CD4-positive, alpha-beta memory T cell (primary cell): ENCODE measurements at regions not wholly inside any gene's neighbourhood (a gene's known extent, or its start where the extent isn't known, plus 50 kb on each side); places are given as distances from the start of the nearest gene placed in this dataset.
"Not testable (repeated sequence)": the region's sequence is repeated elsewhere in the genome, so short reads cannot be mapped to it uniquely, and the experiment has no call there.

Experiments
- CTCF ChIA-PET: fragments of 350-600 bp; sonication (Branson Sonifier 250); formaldehyde crosslinking; loops from one replicate; lab custom pipeline; 2021; ENCODE audit warnings: inconsistent platforms; ENCODE audit not compliant: partially characterized antibody; lab: Charles Lee
- POLR2A ChIA-PET: fragments of 350-600 bp; sonication (Branson Sonifier 250); formaldehyde crosslinking; loops from one replicate; lab custom pipeline; 2021; ENCODE audit not compliant: partially characterized antibody; lab: Charles Lee
- DNase-seq, 5 donors: peaks; one replicate each; pipeline versions ENCODE4 v3.0.0 to v3.0.0-alpha.2; 2020 to 2022; ENCODE audit warnings: mixed read lengths in 1 of 5
- H3K27ac ChIP-seq: one replicate; pipeline ENCODE4 v1.7.0; 2013; ENCODE audit warnings: low read depth, low read length
- H3K27me3 ChIP-seq: 2 replicates; pipeline ENCODE4 v1.7.0; 2013; ENCODE audit warnings: mild to moderate bottlenecking, low read length, moderate library complexity; ENCODE audit not compliant: insufficient read depth
- H3K36me3 ChIP-seq: 2 replicates; pipeline ENCODE4 v1.7.0; 2013; ENCODE audit warnings: mild to moderate bottlenecking, low read length, moderate library complexity; ENCODE audit not compliant: insufficient read depth
- H3K4me1 ChIP-seq: 2 replicates; pipeline ENCODE4 v1.7.0; 2013; ENCODE audit warnings: mild to moderate bottlenecking, low read length, moderate library complexity; ENCODE audit not compliant: insufficient read depth
- H3K4me3 ChIP-seq, 2 donors: one replicate each; pipeline ENCODE4 v1.7.0; 2013; ENCODE audit warnings: low read length in 2 of 2, mild to moderate bottlenecking in 1 of 2
- H3K9me3 ChIP-seq, 2 donors: one replicate each; pipeline ENCODE4 v1.7.0; 2013; ENCODE audit warnings: low read length in 2 of 2, control low read depth in 1 of 2; ENCODE audit not compliant: control insufficient read depth in 1 of 2
- H3K27ac Mint-ChIP-seq, 7 donors: one replicate each; pipeline ENCODE4 v1.8.0; 2020 to 2021; ENCODE audit warnings: mixed read lengths in 7 of 7, mild to moderate bottlenecking in 6 of 7, inconsistent platforms in 3 of 7, moderate library complexity in 3 of 7
- H3K27me3 Mint-ChIP-seq, 2 donors: one replicate each; pipeline ENCODE4 v1.8.0; 2020 to 2021; ENCODE audit warnings: mixed read lengths in 2 of 2
- H3K36me3 Mint-ChIP-seq, 2 donors: one replicate each; pipeline ENCODE4 v1.8.0; 2020 to 2021; ENCODE audit warnings: mixed read lengths in 2 of 2, inconsistent platforms in 1 of 2, mild to moderate bottlenecking in 1 of 2
- H3K4me1 Mint-ChIP-seq, 4 donors: one replicate each; pipeline ENCODE4 v1.8.0; 2020 to 2021; ENCODE audit warnings: mixed read lengths in 4 of 4, mild to moderate bottlenecking in 1 of 4
- H3K4me3 Mint-ChIP-seq, 8 donors: one replicate each; pipeline ENCODE4 v1.8.0; 2020 to 2021; ENCODE audit warnings: mixed read lengths in 8 of 8, mild to moderate bottlenecking in 7 of 8, moderate library complexity in 6 of 8, inconsistent platforms in 3 of 8
- H3K9me3 Mint-ChIP-seq, 8 donors: one replicate each; pipeline ENCODE4 v1.8.0; 2020 to 2021; ENCODE audit warnings: mixed read lengths in 8 of 8, mild to moderate bottlenecking in 5 of 8, inconsistent platforms in 3 of 8, moderate library complexity in 1 of 8
- intact Hi-C: fragments of 100-400 bp; cut with micrococcal nuclease; formaldehyde crosslinking; loops from one replicate; pipeline ENCODE4 v1.15.1; 2023

DNA sequence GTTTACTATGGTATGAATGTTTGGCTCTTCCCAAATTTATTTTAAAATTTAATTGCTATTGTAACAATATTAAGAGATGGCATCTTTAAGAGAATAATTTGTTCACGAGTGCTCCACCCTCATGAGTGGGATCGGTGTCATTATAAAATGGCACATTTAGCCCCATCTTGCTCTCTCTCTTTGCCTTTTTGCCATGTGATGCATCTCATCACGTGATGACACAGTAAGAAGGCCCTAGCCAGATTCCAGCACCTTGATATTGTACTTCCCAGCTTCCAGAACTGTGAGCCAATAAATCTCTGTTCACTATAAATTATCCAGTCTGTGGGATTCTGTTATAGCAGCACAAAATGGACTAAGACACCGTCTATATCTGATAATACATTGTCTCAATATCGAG lies 355.8 kb downstream of the AMY1C start:
- no peak for DNase-seq
- Mint-ChIP-seq H3K27ac (no peak overlapping the region), H3K27me3 (no peaks in the 10 kb centered on the region), H3K36me3 (no peaks in the 10 kb centered on the region), H3K4me3 (no peak overlapping the region), H3K9me3 (peaks cover 0 to 14% (median 4%) of the 10 kb centered on the region in 8 donors), H3K4me1 (no peaks in the 10 kb centered on the region)
- H3K9me3 ChIP-seq, result no peaks in the 10 kb centered on the region
- intact Hi-C loops, result no loop called here
- ChIA-PET POLR2A (no interaction called here), CTCF (no interaction called here)
- no peak overlapping the region for H3K27ac ChIP-seq
- H3K36me3 ChIP-seq, result peaks cover 3% of the 10 kb centered on the region
- no peaks in the 10 kb centered on the region for H3K4me1 ChIP-seq
- no peaks in the 10 kb centered on the region for H3K27me3 ChIP-seq
- H3K4me3 ChIP-seq, result no peak overlapping the region

DNA sequence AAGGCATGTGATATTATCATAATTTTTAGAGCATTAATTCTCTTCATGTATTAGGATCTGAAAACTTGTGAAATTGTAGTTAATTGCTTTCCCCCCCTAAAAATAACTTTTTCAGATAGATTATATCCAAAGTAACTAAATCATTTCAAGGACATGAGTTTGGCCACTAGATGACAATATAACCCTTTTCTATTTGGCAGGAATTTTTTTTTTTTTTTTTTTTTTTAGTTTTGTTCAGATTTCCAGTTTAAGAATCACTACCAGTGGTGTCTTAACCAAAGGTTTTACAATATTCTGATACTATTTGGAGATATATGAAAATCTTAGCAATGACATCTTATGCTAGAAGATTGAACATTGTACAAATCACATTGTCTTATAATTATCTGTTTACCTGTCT lies 370.8 kb downstream of the AMY1C start:
- CTCF ChIA-PET, result no interaction called here
- POLR2A ChIA-PET, result no interaction called here

DNA sequence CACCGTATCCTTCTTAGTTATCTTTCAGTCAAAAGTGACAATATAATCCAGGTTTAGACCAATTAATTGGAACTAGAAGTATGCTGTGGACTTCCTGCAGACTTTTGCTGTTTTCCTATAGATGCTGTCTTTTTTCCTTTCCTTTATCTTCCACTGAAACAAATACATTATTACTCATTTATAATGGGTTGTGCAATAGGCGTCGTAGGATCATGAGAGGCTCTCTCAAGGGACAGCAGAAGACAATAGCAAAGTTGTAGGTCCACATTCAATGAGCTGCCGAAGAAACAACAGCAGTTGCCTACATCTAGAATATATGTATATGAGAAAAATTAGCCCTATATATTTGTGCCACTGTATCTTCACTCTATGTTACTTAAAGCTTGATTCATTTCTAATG lies 371.6 kb downstream of the AMY1C start:
- no peak overlapping the region for H3K4me3 Mint-ChIP-seq
- Histone ChIP-seq H3K27ac (no peak overlapping the region), H3K36me3 (no peaks in the 10 kb centered on the region), H3K9me3 (no peaks in the 10 kb centered on the region), H3K4me3 (no peak overlapping the region), H3K4me1 (no peaks in the 10 kb centered on the region), H3K27me3 (no peaks in the 10 kb centered on the region)
- no peaks in the 10 kb centered on the region for H3K36me3 Mint-ChIP-seq
- H3K27me3 Mint-ChIP-seq, result no peaks in the 10 kb centered on the region
- ChIA-PET CTCF (no interaction called here), POLR2A (no interaction called here)
- H3K9me3 Mint-ChIP-seq, result peaks cover 0 to 11% (median 4%) of the 10 kb centered on the region in 8 donors
- no peaks in the 10 kb centered on the region for H3K4me1 Mint-ChIP-seq
- intact Hi-C loops, result no loop called here
- no peak for DNase-seq
- no peak overlapping the region for H3K27ac Mint-ChIP-seq

More for the DNA sequence above, 370.8 kb downstream of the AMY1C start:
- no peaks in the 10 kb centered on the region for H3K27me3 Mint-ChIP-seq
- no peaks in the 10 kb centered on the region for H3K4me1 Mint-ChIP-seq
- H3K4me3 Mint-ChIP-seq, result no peak overlapping the region
- intact Hi-C loops, result no loop called here
- peaks cover 0 to 11% (median 4%) of the 10 kb centered on the region in 8 donors for H3K9me3 Mint-ChIP-seq
- no peak overlapping the region for H3K27ac Mint-ChIP-seq
- no peak overlapping the region for H3K27ac ChIP-seq
- H3K36me3 Mint-ChIP-seq, result no peaks in the 10 kb centered on the region
- no peaks in the 10 kb centered on the region for H3K36me3 ChIP-seq
- H3K27me3 ChIP-seq, result no peaks in the 10 kb centered on the region
- H3K9me3 ChIP-seq, result no peaks in the 10 kb centered on the region
- no peaks in the 10 kb centered on the region for H3K4me1 ChIP-seq
- no peak overlapping the region for H3K4me3 ChIP-seq
- no peak for DNase-seq

DNA sequence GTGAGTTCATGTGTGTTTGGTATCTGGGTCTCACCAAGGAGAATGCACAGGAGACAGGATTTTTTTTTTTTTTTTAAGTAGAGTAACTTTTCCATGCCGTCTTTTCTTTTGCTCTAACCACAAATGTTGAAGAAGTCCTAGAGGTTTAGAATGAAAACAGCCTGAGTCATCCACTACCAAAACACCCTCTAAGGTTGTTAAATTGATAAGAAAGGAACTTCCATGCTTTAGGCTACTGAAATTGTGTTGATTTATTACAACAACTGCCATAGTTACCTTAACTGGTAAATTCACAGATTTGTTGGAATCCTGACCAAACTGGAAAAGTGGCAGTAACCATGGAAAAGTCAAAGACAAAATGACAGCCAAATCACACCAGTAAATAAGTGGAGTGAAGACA lies 375.6 kb downstream of the AMY1C start:
- no peaks in the 10 kb centered on the region for H3K9me3 ChIP-seq
- H3K27me3 ChIP-seq, result no peaks in the 10 kb centered on the region
- H3K27ac ChIP-seq, result no peak overlapping the region
- Mint-ChIP-seq H3K4me1 (no peaks in the 10 kb centered on the region), H3K4me3 (no peak overlapping the region), H3K36me3 (no peaks in the 10 kb centered on the region), H3K27ac (no peak overlapping the region), H3K27me3 (no peaks in the 10 kb centered on the region), H3K9me3 (peaks cover 0 to 10% (median 2%) of the 10 kb centered on the region in 8 donors)
- H3K4me1 ChIP-seq, result no peaks in the 10 kb centered on the region
- no peak for DNase-seq
- CTCF ChIA-PET, result no interaction called here
- no peak overlapping the region for H3K4me3 ChIP-seq
- POLR2A ChIA-PET, result no interaction called here
- H3K36me3 ChIP-seq, result no peaks in the 10 kb centered on the region
- intact Hi-C loops, result no loop called here

DNA sequence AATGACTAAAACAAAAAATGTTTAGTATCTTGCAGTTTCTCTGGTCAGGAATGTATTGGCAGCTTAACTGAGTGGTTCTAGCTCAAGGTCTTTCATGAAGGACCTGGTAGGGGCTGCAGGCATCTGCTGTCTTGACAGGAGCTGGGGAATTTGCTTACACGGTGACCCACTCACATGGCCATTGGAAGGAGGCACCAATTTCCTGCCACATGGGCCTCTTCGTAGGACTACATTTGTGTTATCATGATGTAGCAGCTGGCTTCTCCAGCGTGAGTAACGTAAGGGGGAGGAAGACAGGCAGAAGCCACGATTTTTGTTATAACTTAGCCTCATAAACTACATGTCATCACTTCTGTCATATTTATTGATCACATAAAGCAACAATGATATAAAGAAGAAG lies 376.3 kb downstream of the AMY1C start:
- ChIA-PET POLR2A (no interaction called here), CTCF (no interaction called here)
- Histone ChIP-seq H3K27ac (no peak overlapping the region), H3K9me3 (no peaks in the 10 kb centered on the region), H3K4me1 (no peaks in the 10 kb centered on the region), H3K27me3 (no peaks in the 10 kb centered on the region), H3K4me3 (no peak overlapping the region), H3K36me3 (no peaks in the 10 kb centered on the region)
- peaks cover 0 to 10% (median 4%) of the 10 kb centered on the region in 8 donors for H3K9me3 Mint-ChIP-seq
- intact Hi-C loops, result no loop called here
- DNase-seq, result no peak
- H3K4me3 Mint-ChIP-seq, result no peak overlapping the region
- no peaks in the 10 kb centered on the region for H3K36me3 Mint-ChIP-seq
- no peak overlapping the region for H3K27ac Mint-ChIP-seq
- no peaks in the 10 kb centered on the region for H3K4me1 Mint-ChIP-seq
- no peaks in the 10 kb centered on the region for H3K27me3 Mint-ChIP-seq

DNA sequence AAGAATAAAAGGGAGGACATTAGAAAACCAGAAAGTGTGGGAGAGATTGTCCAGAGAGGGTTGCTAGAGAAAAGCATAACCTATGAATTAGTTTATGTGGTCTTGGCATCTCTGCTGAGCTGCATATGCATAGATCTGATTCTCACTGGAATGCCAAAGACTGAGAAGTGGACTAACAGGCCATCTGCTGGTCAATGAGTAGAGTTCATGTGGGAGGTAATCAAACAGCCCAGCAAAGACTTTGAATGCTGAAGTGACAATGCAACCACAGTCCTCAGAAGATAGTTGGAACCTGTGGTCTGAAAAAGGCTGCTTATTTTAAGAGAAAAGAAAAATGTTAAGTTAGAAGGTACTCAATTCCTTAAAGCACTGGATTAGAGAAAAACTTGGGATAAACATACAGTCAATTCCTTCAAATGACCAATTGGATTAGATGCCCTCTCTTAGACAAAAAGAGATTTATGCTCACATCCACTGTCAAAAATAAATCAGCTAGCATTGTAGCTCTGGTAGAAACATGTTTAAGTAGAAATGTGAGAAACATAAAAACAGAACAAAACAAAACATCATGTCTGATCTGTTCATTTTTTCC lies 382.8 kb downstream of the AMY1C start:
- Mint-ChIP-seq H3K27me3 (no peaks in the 10 kb centered on the region), H3K4me1 (no peaks in the 10 kb centered on the region), H3K4me3 (no peak overlapping the region), H3K9me3 (peaks cover 0 to 21% (median 13%) of the 10 kb centered on the region in 8 donors), H3K36me3 (no peaks in the 10 kb centered on the region), H3K27ac (no peak overlapping the region)
- H3K36me3 ChIP-seq, result no peaks in the 10 kb centered on the region
- H3K9me3 ChIP-seq, result peaks cover 0 to 4% of the 10 kb centered on the region in 2 donors
- no peak overlapping the region for H3K4me3 ChIP-seq
- no peak overlapping the region for H3K27ac ChIP-seq
- CTCF ChIA-PET, result no interaction called here
- H3K27me3 ChIP-seq, result no peaks in the 10 kb centered on the region
- intact Hi-C loops, result no loop called here
- POLR2A ChIA-PET, result no interaction called here
- DNase-seq, result no peak
- no peaks in the 10 kb centered on the region for H3K4me1 ChIP-seq

DNA sequence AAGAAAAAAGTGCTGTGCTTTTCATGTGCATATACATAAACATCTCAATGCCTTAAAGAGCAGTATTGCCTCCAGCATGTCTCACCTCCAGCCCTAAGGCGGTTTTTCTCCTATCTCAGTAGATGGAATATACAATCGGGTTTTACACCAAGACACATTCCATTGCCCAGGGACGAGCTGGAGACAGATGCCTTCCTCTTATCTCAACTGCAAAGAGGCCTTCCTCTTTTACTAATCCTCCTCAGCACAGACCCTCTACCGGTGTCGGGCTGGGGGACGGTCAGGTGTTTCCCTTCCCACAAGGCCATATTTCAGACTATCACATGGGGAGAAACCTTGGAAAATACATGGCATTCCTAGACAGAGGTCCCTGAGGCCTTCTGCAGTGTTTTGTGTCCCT lies 385.3 kb downstream of the AMY1C start:
- H3K27me3 Mint-ChIP-seq, intact Hi-C loops, H3K27ac ChIP-seq, H3K36me3 ChIP-seq, H3K36me3 Mint-ChIP-seq, H3K27me3 ChIP-seq, H3K4me3 Mint-ChIP-seq, H3K9me3 ChIP-seq, H3K4me1 Mint-ChIP-seq, H3K27ac Mint-ChIP-seq, CTCF ChIA-PET, POLR2A ChIA-PET, H3K4me1 ChIP-seq, DNase-seq, H3K4me3 ChIP-seq: not testable (repeated sequence)
- peaks cover 3 to 24% (median 15%) of the 10 kb centered on the region in 8 donors for H3K9me3 Mint-ChIP-seq

DNA sequence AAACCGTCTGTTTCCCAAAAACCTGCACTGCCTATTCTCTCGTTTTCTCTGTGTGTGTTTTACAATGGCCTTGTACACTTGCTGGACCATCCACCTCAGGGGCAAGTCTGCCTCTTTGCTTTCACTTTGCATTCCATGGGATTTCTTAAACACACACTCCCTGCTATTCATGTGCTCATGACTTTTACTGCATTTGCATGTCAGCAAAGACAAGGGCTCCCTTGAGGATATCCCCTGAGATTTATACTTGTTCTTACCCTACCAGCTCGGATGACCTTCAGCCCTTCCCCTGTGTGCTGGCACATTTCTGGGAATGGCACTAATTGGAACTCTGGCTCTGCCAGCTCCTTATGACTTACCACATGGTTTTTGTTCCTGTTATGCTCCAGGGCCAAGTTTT lies 386.9 kb downstream of the AMY1C start:
- Mint-ChIP-seq H3K4me3 (no peak overlapping the region), H3K9me3 (peaks cover 3 to 25% (median 15%) of the 10 kb centered on the region in 8 donors), H3K27ac (no peak overlapping the region), H3K4me1 (no peaks in the 10 kb centered on the region), H3K36me3 (no peaks in the 10 kb centered on the region), H3K27me3 (no peaks in the 10 kb centered on the region)
- Histone ChIP-seq H3K4me1 (no peaks in the 10 kb centered on the region), H3K27ac (no peak overlapping the region), H3K27me3 (no peaks in the 10 kb centered on the region), H3K36me3 (no peaks in the 10 kb centered on the region), H3K9me3 (peaks cover 0 to 4% of the 10 kb centered on the region in 2 donors), H3K4me3 (no peak overlapping the region)
- no peak for DNase-seq
- ChIA-PET POLR2A (no interaction called here), CTCF (no interaction called here)
- intact Hi-C loops, result no loop called here
